HL-60 (cell line): ENCODE measurements at regions not wholly inside any gene's neighbourhood (a gene's known extent, or its start where the extent isn't known, plus 50 kb on each side); places are given as distances from the start of the nearest gene placed in this dataset.

Experiments
- CTCF ChIP-seq: IDR thresholded peaks from one replicate; pipeline ENCODE4 v1.5.1; 2011; ENCODE audit warnings: low read length, control low read depth, inconsistent platforms; ENCODE audit not compliant: insufficient read depth
- POLR2AphosphoS5 ChIP-seq: IDR thresholded peaks from 2 replicates; pipeline ENCODE4 v1.6.1; 2012; ENCODE audit warnings: low read depth
- REST ChIP-seq: IDR thresholded peaks from 2 replicates; pipeline ENCODE4 v1.6.1; 2012; ENCODE audit warnings: low read depth; ENCODE audit not compliant: insufficient replicate concordance
- SPI1 ChIP-seq: IDR thresholded peaks from 2 replicates; pipeline ENCODE4 v1.6.1; 2012; ENCODE audit warnings: low read depth, mild to moderate bottlenecking, borderline replicate concordance

- TF ChIP-seq CTCF: no peak
- no peak for TF ChIP-seq POLR2AphosphoS5
- no peak for TF ChIP-seq REST
- TF ChIP-seq SPI1: no peak
Measured at GRCh38 chr12:87920139-87920538, 109.1 kb downstream of the C12orf50 start.
